ENCODE measurements at regions not wholly inside any gene's neighbourhood (a gene's known extent, or its start where the extent isn't known, plus 50 kb on each side); places are given as distances from the start of the nearest gene placed in this dataset.

DNA sequence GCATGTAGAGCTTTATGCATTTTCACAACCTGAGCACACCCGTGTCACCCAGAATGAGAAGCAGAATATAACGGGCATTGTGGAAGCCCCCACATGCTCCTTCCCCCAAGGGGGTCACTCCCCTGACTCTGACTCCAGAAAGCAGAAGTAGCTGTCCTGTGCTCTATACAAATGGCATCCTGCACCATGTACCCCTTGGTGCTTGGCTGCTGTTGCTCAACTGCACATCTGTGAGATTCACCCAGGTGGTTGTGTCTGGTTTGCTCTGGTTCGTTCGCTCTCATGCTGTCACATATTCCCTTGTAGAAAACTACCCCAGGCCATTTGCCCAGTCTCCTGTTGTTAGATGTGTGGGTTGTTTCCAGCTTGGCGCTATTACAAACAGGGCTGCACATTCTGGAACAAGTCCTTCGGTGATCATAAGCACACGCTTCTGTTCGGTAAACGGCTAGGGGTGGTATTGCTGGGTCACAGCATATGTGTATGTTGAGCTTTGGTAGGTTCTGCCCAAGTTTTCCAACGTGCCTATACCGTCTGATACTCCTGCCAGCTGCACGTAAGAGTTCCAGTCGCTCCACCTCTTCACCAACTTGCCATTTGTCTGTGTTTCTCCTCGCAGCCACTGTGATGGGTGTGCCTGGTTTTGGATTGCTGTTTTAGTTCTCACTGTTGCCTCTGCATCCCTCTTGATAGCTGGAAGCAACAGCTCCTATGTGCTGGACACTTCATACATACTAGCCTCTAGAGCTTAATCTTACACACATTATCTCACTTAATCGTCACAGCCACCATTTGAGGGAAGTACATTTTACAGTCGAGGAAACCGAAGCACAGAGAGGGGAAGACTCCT is 65.4 kb upstream of the SLC6A6 start:
- no peak for DNase-seq (ENCODE audit: low spot score)

GRCh38 chr3:14337828-14338227 is 64.6 kb upstream of the SLC6A6 start:
- DNase-seq (ENCODE audit: low spot score): no peak

GRCh38 chr3:14338242-14338641 is 64.2 kb upstream of the SLC6A6 start:
- no peak for DNase-seq (ENCODE audit: low spot score)

- no peak for DNase-seq (ENCODE audit: low spot score)
Observed at GRCh38 chr3:14338898-14339458, 63.4 kb upstream of the SLC6A6 start.

DNA sequence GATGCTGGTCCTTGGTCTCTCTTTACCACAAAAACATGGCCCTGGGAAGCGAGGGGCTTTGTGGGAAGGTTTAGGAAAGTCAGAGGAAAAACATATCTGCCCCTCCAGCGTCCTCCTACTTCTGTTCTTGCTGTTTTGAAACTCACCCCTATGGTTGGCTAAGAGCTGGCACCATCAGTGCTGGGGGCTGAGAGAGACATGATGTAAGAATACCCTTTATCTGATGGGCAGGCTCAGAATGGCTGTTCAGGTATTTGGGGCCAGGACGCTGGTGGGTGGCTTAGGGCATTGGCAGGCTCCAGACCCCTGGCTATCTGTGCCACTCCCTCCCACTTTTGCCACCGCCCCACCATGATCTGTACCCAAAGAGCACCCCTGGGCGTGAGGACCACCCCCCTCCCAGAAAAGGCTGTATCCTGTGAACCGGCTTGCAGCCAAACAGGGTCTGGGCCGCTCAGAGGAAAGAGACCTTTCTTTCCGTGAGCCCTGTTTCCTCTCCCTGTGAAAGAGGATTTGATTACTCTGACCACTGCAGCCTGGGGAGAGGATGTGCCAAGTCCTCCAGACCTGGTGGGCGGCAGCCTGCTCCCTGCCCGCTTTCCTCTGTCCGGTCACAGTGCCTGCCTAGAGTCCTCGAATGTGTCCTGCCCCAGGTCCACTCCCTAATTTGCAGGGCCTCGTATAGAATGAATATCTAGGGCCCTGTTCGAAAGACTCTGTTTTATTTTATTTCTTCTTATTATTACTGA is 61.3 kb upstream of the SLC6A6 start:
- no peak for DNase-seq (ENCODE audit: low spot score)

- DNase-seq (ENCODE audit: low spot score): no peak
Observed at GRCh38 chr3:14343338-14344112, 58.9 kb upstream of the SLC6A6 start.

- DNase-seq (ENCODE audit: low spot score): no peak
Observed at GRCh38 chr3:14344351-14344750, 58.1 kb upstream of the SLC6A6 start.

GRCh38 chr3:14345496-14346150 is 56.8 kb upstream of the SLC6A6 start:
- DNase-seq (ENCODE audit: low spot score): no peak

DNA sequence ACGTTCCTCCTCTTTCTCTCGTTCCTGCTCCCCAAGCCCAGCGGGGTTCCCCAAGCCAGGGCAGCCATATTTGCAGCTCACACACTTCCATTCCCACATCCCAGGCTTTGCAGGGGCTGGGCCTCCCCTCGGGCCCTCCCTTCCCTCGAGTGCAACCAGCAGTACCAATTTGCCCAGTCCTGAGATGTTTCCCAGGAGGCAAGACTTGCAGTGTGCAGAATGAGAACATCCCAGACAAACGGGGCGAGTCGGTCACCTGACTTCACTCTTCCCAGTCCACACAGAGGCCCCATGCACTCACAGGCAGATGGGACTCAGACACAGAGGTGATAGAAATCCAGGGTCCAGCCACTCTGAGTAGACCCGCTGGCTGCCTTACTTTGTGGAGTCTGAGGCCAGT is 56.2 kb upstream of the SLC6A6 start:
- no peak for DNase-seq (ENCODE audit: low spot score)

DNA sequence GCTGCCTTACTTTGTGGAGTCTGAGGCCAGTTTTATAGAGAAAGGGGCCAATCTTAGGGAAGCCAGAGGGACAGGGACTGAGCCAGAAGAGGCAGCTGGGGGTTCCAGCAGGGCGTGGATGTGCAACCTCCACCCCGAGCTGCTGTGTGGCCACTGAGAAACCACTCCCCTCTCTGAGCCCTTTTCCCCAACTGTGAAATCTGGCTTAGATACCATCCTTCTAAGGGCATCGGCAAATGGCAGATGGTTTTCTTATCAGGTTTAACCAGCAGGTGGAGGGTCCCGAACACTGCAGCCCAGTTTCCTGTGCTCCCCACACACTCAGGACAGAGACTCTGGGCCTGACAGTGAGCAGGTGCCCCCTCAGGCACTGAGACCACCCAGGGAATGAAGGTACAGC is 55.8 kb upstream of the SLC6A6 start:
- no peak for DNase-seq (ENCODE audit: low spot score)

DNA sequence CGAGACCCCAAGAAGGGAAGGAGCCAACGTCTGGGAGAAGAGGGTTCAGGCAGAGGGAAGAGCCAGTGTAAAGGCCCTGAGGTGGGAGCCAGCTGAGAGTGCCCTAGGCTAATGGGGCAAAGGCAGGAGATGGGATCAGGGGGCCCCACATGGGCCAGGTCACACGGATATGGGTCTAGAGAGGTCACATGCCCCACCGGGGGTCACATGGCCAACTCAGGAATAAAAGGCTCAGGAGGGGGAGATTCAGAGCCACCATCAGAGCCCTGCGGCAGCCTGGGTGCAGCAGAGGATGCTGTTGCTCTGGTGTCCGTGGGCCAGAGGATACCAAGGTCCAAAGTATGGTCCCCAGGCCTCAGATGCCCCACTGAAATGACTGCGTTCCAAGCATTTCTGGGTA is 55.3 kb upstream of the SLC6A6 start:
- no peak for DNase-seq (ENCODE audit: low spot score)

- DNase-seq (ENCODE audit: low spot score): no peak
Observed at GRCh38 chr3:14351617-14352001, 50.8 kb upstream of the SLC6A6 start.

GRCh38 chr3:14352002-14352627 is 50.3 kb upstream of the SLC6A6 start:
- no peak for DNase-seq (ENCODE audit: low spot score)
